GM12872 (cell line): ENCODE measurements at regions not wholly inside any gene's neighbourhood (a gene's known extent, or its start where the extent isn't known, plus 50 kb on each side); places are given as distances from the start of the nearest gene placed in this dataset.

ENCODE experiments used
- CTCF ChIP-seq: IDR thresholded peaks from 3 replicates; pipeline ENCODE4 v1.5.1; 2011; ENCODE audit warnings: low read depth, mild to moderate bottlenecking, low read length, moderate library complexity; ENCODE audit not compliant: insufficient read depth

DNA sequence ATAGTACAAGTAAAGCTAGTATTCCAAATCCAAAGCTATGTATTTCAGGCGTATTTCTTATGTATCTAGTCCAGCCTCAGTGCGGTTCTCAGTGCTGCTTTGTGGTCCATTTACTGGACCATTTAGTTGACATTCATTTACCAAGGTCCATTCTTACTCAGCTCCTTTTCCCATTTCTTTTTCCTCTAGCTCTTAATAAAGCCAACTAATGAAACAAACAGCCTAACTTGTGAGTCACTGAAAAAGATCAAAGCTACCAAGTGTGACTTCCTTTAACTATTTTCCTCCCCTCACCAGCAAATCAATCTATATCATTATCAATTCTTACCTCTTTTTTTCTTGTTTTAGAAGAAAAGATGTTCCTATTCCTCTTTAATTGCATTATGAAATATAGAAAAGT is 64.0 kb downstream of the CYB561 start:
- no peak for TF ChIP-seq CTCF
